HG02938 (cell line): ENCODE measurements at regions not wholly inside any gene's neighbourhood (a gene's known extent, or its start where the extent isn't known, plus 50 kb on each side); places are given as distances from the start of the nearest gene placed in this dataset.

Experiments
- ATAC-seq: cut with Tn5 transposase; IDR thresholded peaks from one replicate; pipeline ENCODE4 v1.9.1; 2021; ENCODE audit warnings: mild to moderate bottlenecking, moderate library complexity; ENCODE audit not compliant: unreplicated experiment

DNA sequence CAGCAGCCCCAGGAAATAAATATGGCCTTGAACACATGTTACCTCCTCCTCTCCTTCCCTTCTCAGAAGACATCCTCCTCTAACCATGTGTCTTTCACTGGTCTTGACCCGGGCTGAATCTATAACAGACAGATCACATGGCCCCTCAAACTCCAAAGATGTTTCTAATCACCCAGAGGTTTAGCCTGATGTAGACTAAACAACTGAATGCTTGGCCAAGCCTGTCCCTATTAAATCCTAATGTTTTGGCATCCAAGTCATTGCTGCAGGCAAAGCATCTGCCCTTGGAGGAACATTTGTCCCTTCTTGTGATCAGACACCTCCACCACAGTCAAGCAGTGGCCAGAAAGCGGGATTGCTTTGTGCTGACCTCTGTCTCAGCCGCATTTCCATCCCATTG, 65.5 kb downstream of the ANKRD60 start:
- no peak for ATAC-seq

DNA sequence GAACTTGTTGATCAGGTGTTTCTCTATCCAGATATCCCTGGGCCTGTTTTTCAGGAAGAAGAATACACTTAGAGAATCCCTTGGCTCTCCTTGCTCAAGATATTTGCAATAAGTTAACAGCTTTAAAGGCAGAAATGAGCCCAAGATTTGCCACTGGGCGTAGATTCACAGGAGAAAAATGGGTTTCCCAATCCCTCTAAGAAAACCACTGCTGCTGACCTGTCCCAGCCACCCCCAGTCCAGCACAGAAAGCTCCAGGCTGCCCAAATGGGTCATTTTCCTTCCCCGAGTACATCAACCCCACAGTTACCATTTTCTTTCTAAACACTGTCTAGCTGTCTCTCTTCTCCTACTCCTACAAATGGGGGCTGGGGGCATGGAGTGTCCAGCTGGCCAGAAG, 67.3 kb downstream of the ANKRD60 start:
- no peak for ATAC-seq

DNA sequence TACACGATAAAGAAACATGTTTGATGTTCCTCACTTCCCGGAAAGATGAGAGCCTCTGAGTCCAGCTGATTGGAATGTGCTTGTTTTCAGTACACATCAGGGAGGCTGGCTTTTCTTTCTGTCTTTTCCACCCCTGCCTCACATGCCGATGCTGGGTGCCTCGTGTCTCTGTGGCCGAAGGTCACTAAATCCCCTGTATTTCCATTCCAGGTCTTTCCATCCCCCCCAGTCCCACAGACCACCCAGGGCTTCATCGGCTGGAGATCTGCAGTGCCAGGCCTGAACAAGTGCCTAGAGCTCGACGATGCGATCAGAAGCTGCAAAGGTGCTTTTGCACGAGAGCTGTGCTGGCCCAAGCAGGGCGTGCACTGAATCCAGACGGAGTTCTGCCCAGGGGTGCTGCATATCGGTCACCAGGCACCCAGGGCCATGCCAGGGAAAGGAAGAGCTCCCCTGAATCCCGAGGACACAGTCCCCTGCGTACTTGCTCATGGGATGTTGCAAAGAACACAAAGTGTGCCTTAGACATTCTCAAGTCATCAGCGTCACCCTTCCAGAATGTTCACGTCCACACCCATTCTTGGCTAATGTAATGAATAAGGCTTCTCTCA, 67.9 kb downstream of the ANKRD60 start:
- no peak for ATAC-seq

- ATAC-seq = no peak
Measured at GRCh38 chr20:58155148-58155925, 73.1 kb downstream of the ANKRD60 start.

DNA sequence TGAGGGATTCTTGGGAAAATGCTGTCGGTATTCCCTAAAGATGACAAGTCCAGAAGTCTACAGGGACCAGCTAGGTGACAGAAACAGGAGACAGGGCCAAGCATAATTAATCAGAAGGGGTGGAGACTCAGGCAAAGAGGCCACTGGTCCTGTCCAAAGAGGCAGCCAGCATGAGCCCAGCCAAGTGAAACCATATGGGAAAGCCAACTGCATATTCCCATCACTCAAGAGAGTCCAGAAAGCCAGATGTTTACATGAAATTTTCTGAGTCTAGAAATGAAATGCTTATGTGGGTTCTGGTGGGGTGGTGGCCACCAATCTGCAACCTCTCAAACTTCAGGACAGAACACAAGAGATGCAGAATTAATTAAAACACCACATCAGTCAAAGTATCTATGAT, 74.3 kb downstream of the ANKRD60 start:
- ATAC-seq = no peak

DNA sequence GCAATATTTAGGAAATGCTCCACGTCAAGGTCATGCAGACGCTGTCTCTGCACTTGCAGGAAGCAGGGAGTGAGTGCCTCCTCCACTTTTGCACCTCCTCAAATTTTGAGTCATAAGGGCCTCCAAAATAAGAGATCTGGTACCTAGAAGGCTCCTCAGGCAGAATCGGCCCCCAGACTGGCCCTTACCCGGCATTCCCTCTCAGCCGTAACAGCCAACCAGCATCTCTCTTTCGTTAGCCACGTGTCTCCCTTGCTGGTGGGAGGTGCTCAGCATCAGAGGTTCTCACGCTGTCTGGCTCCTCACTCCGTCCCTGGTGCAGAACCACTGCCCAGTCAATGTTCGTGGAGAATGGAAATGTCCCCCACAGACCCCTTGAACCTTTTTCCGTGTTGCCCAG, 75.3 kb downstream of the ANKRD60 start:
- no peak for ATAC-seq

- no peak for ATAC-seq
Measured at GRCh38 chr20:58150772-58151171, 77.7 kb downstream of the ANKRD60 start.

DNA sequence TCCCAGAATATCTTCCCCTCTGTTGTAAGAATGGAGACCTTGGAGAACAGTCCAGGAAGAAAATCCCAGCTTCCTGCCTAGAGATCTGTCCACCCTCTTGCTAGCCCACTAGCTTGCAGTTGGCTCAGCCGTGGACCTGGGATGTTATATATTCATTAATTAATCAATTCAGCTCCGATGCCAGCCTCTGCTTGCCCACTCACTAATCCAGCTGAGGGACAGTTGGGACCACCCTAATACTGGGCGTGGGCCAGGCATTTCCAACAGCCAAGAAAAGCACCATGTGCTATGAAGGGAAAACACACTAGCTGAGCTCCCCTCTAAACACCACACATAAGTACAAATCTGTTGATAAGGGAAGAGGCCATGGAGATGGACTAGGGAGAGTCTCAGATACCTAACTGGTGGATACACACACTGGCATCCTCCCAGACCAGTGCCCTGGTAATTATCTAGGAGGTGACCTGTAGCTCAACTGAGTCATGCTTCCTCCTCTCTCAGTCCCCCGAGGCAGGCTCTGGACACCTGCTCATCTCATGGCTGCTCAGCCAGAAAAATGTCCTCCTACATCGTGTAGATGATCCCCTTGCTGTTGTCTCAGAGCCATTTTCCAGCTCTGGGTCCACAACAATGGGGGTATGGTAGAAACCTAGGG, 78.9 kb downstream of the ANKRD60 start:
- ATAC-seq = no peak

DNA sequence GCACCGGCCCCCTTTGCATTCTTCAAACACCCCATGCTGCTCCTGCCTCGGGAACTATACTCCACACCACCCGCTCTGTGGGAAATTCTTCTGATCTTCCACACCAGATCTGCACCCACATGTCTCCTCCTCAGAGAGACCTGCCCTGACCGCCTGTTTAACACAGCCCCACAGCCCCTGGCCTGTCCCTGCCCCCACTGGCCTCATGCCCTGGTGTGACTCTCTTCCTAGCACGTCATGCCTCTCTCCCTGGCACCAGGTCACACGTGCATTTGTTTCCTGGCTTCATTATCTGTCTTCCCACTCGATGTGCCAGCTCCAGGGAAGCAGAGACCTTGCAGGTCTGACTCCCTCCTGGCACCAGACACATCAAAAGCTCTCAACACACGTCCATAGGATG, 79.6 kb downstream of the ANKRD60 start:
- no peak for ATAC-seq

- ATAC-seq = no peak
Measured at GRCh38 chr20:58147628-58148370, 80.7 kb downstream of the ANKRD60 start.

DNA sequence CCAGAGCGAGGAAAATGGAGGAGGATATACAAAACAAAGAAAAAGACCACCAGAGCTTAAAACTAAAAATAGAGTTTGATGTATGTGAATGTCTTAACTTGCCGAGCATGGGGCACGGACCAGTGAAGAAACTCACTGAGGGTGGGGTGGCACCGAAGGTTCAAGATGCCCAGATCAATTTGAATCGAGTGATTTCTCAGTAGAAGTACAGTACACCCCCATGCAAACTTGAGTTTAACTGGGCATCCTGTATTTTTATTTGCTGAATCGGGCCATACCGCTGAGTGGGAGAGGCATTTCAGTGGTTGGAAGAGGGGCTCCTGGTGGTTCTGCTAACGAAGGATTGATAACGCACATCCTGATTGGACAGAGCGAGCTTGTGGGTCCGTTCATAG, 81.7 kb downstream of the ANKRD60 start:
- ATAC-seq = no peak

DNA sequence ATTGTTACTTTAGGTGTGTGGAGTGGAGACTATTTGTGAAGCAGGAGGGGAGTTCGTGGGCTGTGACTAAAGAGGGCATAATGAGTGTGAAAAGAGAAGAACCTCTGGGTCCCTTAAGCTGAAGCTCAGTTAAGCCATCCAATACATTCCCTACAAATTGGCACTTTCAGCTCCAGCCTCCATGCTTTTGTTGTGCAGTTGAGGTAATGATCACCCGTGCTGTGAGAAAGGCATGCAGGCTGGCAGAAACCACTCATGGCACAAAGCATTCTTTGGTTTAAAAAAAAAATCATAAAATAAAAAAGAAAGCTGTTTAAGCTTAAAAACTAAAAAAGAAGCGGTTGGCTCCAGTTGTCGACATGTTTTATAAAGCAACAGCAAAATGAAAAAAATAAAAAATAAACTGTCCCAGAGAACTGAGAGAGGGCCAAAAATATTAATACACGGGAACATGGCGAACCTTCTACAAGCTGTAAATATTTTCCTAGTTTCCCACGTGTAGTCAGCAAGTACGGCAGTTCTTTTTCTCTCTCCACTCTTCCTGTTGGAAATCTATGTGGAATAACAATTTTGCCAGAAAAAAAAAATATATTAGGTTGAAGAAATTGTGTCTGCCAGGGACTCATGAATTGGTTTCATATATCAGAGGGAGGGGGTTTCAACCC, 82.2 kb downstream of the ANKRD60 start:
- ATAC-seq = no peak

DNA sequence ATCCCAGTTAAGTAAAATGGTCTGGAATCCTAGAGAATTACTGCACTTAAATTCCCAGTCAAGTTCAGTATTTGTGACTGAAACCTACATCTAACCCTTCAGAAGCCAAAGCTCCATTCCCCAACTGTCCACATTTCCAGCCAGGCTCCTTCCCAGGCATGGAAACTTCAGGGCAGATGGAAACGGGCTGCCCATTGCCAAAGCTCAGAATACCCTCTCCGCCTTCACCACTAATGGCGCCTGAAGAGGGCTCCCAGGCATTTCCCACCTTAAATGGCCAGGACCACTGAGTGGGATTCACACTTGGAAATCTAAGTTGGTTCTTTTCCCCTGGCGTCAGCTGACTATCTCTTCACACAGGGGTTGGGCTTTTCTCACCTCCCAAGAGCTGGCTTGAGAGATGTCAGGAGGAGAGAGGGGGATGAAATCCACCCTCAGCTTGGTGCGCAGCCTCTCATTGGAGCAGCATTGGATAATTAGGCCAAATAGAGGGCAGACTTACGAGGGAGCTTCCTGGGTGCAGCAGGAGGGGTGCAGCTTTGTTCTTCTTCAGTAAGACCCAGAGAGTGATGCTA, 82.9 kb downstream of the ANKRD60 start:
- no peak for ATAC-seq

DNA sequence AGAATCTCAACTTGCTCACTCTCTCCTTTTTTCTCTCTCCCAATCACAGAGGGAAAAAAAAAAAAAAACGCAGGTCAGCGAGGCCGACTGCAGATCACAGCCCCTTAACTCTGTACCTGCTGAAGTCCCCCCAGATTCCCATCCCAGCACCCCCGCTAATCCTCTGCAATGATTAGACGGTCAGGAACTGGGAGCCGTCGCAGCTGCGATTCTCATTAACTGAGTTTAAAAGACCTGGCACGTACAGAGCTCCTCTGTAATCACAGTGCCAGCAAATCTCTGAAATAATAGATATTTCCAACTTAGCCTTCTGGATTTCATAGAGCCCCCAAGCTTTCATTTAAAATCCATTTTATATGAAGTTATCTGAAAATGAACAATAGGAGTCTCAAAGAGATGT, 84.4 kb downstream of the ANKRD60 start:
- ATAC-seq = no peak

DNA sequence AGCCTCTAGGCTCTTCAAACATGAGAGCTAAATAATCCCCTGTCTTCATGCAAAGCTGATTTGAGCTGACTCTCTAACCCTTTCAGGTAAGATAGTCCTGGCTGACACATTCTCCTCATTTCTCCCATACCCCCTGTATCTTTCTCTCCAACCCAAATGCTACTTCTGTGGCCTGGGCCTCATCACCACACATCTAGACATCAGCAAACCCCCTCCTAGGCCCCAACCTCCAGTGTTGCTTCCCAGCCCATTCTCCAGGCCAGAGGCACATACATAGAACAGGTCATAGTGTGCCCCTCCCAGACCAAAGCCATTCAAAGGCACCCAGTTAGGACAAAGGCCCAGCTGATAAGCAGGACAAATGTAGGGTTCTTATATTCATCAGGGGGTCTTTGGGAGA, 84.9 kb downstream of the ANKRD60 start:
- no peak for ATAC-seq

DNA sequence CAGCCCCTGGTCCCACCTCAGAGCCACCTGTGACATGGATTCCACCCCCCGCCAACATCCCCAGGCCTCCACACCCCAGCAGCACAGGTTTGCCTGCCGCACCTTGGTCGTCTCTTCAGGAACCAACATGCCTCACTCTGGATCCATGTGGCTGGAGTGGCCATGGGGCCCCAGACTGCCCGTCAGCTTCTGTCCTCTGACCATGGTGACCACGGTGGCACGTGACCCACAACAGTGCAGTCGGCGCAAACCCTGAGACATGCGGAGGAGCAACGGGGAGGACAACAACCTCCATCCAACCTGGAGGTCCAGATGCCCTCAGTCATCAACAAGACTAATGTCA, 85.6 kb downstream of the ANKRD60 start:
- ATAC-seq = no peak

GRCh38 chr20:58141971-58142842, 86.2 kb downstream of the ANKRD60 start:
- no peak for ATAC-seq

- ATAC-seq = no peak
Measured at GRCh38 chr20:58141496-58141895, 87.0 kb downstream of the ANKRD60 start.

DNA sequence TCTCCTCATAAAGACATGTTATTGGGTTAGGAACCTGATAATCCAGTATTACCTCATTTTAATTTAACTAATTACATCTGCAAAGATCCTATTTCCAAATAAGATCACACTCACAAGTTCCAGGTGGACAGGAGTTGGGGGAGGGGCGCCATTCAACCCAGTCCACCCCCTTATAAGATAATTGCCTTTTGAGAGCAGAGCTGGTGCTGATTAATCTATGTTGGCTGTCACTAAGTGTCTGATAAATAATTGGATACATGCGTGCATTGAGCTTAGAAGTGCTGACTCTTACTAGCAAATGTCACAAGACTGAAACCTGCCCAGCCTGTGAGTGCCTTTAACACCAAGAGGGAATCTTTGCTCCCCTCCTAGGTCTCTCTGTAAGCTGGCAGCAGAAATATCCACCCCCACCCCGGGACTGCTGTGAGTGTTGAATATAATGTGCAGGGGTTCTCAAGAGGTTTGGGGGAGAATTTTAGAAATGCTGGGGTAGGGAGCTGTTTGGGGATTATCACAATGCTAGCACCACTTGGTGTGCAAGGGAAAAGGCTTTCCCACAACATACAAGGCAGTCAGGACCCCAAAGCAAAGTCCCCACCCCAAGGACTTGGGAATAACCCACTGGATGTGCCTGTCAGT, 87.5 kb downstream of the ANKRD60 start:
- no peak for ATAC-seq
